Gastroesophageal sphincter (tissue), 3 donors: ENCODE measurements at regions not wholly inside any gene's neighbourhood (a gene's known extent, or its start where the extent isn't known, plus 50 kb on each side); places are given as distances from the start of the nearest gene placed in this dataset.

Source experiments
- POLR2A ChIP-seq, 2 donors: fragments of 450-650 bp; IDR thresholded peaks; one replicate each; pipeline ENCODE4 v1.6.1; 2017; ENCODE audit warnings: antibody characterized with exemption in 2 of 2, mild to moderate bottlenecking in 2 of 2, moderate library complexity in 1 of 2
- TF ChIP-seq, protein P1 (sequence below), 4 experiments: fragments of 200-600 bp in 2 of 4; fragments of 450-650 bp in 2 of 4; sonication (generic) in 1 of 4; IDR thresholded peaks; one replicate each; pipeline ENCODE4 v1.5.1; 2017 to 2019; ENCODE audit warnings: antibody characterized with exemption in 4 of 4, mild to moderate bottlenecking in 2 of 4, moderate library complexity in 2 of 4

- TF ChIP-seq, protein P1, sequence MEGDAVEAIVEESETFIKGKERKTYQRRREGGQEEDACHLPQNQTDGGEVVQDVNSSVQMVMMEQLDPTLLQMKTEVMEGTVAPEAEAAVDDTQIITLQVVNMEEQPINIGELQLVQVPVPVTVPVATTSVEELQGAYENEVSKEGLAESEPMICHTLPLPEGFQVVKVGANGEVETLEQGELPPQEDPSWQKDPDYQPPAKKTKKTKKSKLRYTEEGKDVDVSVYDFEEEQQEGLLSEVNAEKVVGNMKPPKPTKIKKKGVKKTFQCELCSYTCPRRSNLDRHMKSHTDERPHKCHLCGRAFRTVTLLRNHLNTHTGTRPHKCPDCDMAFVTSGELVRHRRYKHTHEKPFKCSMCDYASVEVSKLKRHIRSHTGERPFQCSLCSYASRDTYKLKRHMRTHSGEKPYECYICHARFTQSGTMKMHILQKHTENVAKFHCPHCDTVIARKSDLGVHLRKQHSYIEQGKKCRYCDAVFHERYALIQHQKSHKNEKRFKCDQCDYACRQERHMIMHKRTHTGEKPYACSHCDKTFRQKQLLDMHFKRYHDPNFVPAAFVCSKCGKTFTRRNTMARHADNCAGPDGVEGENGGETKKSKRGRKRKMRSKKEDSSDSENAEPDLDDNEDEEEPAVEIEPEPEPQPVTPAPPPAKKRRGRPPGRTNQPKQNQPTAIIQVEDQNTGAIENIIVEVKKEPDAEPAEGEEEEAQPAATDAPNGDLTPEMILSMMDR (IDR thresholded peaks at IDR 0.05), result no peak
- TF ChIP-seq POLR2A (IDR thresholded peaks at IDR 0.05), result no peak
Observed at GRCh38 chr17:54085934-54086333, 263.2 kb downstream of the KIF2B start.
